Heart right ventricle (tissue), 16 donors: ENCODE measurements at regions not wholly inside any gene's neighbourhood (a gene's known extent, or its start where the extent isn't known, plus 50 kb on each side); places are given as distances from the start of the nearest gene placed in this dataset.
A peak's percentile ranks its signal among the peaks of the same experiment; 100 is the strongest.

ENCODE experiments used
- ATAC-seq, 8 donors: fragments of 200-7000 bp; cut with Tn5 transposase; one replicate each; pipeline ENCODE4 v1.9.1; 2020; ENCODE audit warnings: mild to moderate bottlenecking in 8 of 8, moderate library complexity in 8 of 8, moderate number of reproducible peaks in 1 of 8
- DNase-seq, 2 donors: peaks; one replicate each; pipeline ENCODE4 v3.0.0-alpha.2; 2020
- H3K27ac ChIP-seq, 10 donors: fragments of 200-600 bp; sonication (generic) in 2 of 10; one replicate each; pipeline versions ENCODE4 v1.5.0 to v1.8.0; 2020 to 2022; ENCODE audit warnings: mild to moderate bottlenecking in 3 of 10
- H3K27me3 ChIP-seq, 7 donors: fragments of 200-600 bp; one replicate each; pipeline ENCODE4 v1.8.0; 2021 to 2022; ENCODE audit warnings: mild to moderate bottlenecking in 2 of 7
- H3K36me3 ChIP-seq, 9 donors: fragments of 200-600 bp; sonication (generic) in 1 of 9; one replicate each; pipeline versions ENCODE4 v1.5.0 to v1.8.0; 2020 to 2022; ENCODE audit warnings: mild to moderate bottlenecking in 2 of 9
- H3K4me1 ChIP-seq, 9 donors: fragments of 200-600 bp; sonication (generic) in 1 of 9; one replicate each; pipeline versions ENCODE4 v1.5.0 to v1.8.0; 2020 to 2022; ENCODE audit warnings: mild to moderate bottlenecking in 4 of 9
- H3K4me3 ChIP-seq, 10 donors: fragments of 200-600 bp; sonication (generic) in 2 of 10; one replicate each; pipeline versions ENCODE4 v1.5.0 to v1.8.0; 2020 to 2022; ENCODE audit warnings: mild to moderate bottlenecking in 7 of 10, moderate library complexity in 2 of 10
- H3K9me3 ChIP-seq, 11 donors: fragments of 200-600 bp in 10 of 11; sonication (generic) in 2 of 11; one replicate each; pipeline versions ENCODE4 v1.5.0 to v1.8.0; 2013 to 2022; ENCODE audit warnings: mild to moderate bottlenecking in 2 of 11, control low read depth in 1 of 11, moderate library complexity in 1 of 11
- WGBS, 2 donors: extraction: QIAGEN DNeasy Blood & Tissue Kit; methylation state at CpG; one replicate each; pipeline ENCODE4 v1.1.7; 2013; ENCODE audit warnings: inconsistent platforms in 1 of 2; 5-methylcytosine and 5-hydroxymethylcytosine counted together
- intact Hi-C, 10 donors: fragments of 100-400 bp; cut with DNase I; formaldehyde crosslinking; loops; one replicate each; pipeline versions ENCODE4 v1.11.1 to v1.14.2; 2022
- TF ChIP-seq, protein P1 (sequence below), 9 donors: fragments of 200-600 bp; sonication (generic) in 2 of 9; IDR thresholded peaks; one replicate each; pipeline versions ENCODE4 v1.5.0 to v1.8.0; 2021 to 2022; ENCODE audit warnings: antibody characterized with exemption in 9 of 9, mild to moderate bottlenecking in 5 of 9, moderate library complexity in 1 of 9
- donor health status: Arrhythmogenic right ventricular cardiomyopathy.
- donor health status: ischemic (EF 13 %, LVEDD 7.1; RV severe dilation, severe dysfunction).
- donor health status: healthy with polysubstance abuse.
- donor health status: DM: no; HTN: yes; CAD: no.
- donor health status: DM: no; HTN: no; CAD: no.
- donor health status: ischemic (EF 25% LVEDD 6.9; RV normal size, moderate dysfunction).
- donor health status: ischemic (EF 25% LVEDD 5.7; RV mildly dilated, moderate dysfunction).
- donor health status: healthy.
- donor health status: DM: yes; HTN: yes; CAD: no.
- donor health status: Ischemic cardiomyopathy.
- donor health status: ischemic (EF 35%, LVEDD 5.7; RV mildly dilated, moderate dysfunction).
- donor health status: nonischemic (EF 11% LVEDD 7.7; RV severe dilation, severe dysfunction).
- donor health status: DM: yes; HTN: yes; CAD: no.
- donor health status: PGD.
- donor health status: ischemic (EF 29% LVEDD 5.4; RV normal size, mild dysfunction).
- donor health status: nonischemic (EF 23%, LVEDD 6.1; RV moderate dilation, normal function).

DNA sequence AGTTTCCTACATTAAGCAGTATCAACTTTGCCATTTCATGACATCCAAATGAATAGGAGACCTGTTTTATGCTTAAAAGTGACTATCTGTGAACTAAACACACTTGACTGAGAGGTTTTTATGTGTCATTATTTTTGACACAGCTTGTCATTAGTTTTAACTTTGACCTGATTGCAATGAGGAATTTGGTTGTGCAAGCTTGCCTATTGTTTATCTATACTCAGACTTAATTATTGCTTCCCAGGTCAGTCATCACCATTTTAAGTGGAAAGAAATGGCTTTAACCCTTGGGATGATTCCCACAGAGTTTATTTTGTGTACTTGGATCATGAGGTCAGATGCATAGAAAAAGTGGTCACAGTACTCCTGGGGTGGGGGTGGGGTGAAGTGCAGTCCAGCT, 171.0 kb upstream of the PRICKLE1 start:
- TF ChIP-seq, protein P1, sequence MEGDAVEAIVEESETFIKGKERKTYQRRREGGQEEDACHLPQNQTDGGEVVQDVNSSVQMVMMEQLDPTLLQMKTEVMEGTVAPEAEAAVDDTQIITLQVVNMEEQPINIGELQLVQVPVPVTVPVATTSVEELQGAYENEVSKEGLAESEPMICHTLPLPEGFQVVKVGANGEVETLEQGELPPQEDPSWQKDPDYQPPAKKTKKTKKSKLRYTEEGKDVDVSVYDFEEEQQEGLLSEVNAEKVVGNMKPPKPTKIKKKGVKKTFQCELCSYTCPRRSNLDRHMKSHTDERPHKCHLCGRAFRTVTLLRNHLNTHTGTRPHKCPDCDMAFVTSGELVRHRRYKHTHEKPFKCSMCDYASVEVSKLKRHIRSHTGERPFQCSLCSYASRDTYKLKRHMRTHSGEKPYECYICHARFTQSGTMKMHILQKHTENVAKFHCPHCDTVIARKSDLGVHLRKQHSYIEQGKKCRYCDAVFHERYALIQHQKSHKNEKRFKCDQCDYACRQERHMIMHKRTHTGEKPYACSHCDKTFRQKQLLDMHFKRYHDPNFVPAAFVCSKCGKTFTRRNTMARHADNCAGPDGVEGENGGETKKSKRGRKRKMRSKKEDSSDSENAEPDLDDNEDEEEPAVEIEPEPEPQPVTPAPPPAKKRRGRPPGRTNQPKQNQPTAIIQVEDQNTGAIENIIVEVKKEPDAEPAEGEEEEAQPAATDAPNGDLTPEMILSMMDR (IDR thresholded peaks at IDR 0.05), result no peak
- no peak overlapping the region for H3K27ac ChIP-seq
- no peak for ATAC-seq
- peaks cover 3 to 28% (median 13%) of the 10 kb centered on the region in 9 donors for H3K4me1 ChIP-seq
- no peaks in the 10 kb centered on the region for H3K9me3 ChIP-seq
- H3K4me3 ChIP-seq, result no peak overlapping the region
- no peaks in the 10 kb centered on the region for H3K27me3 ChIP-seq
- DNase-seq, result no peak
- H3K36me3 ChIP-seq, result no peaks in the 10 kb centered on the region
- intact Hi-C loops, result loop anchor here in 1 of 10 donors (10.0 kb wide), 1 partner anchor 204 kb away; no protein-coding TSS in a partner anchor

DNA sequence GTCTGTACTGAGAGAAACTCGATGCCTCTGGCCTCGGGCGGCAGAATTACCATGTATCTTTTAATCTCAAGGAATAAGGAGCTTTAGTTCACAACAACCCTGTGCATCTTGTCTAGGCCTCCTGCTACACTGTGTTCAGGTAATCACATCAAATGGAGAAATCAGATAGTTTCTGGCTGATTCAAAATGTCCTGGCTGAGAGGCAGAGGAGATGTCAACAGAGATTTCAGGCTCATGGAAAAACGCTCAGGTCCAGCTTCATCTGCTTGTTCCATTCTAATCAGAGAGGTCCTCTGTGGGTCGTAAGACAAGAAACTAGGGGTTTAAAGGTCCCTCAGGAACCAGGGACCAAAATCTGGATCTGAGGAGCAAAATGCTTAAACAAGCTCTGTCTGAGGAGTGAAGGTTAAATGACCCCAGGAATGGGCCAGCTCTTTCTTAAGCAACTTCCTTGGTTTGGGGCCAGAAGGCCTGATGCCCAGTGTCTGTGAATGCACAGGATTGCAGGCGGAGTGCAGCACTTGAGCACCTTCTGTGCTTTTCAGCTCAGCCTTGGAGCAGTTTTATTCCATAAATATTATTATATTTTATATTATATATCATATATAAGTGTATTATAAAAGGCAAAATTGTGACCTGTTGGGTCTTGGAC, 170.2 kb upstream of the PRICKLE1 start:
- DNase-seq, result peak; percentile 66 to 67
- peak in 7 of 8 donors; percentile 75 to 95 (median 85) for ATAC-seq
- H3K4me3 ChIP-seq, result no peak overlapping the region
- H3K4me1 ChIP-seq, result peaks cover 3 to 28% (median 13%) of the 10 kb centered on the region in 9 donors
- H3K36me3 ChIP-seq, result no peaks in the 10 kb centered on the region
- H3K27me3 ChIP-seq, result no peaks in the 10 kb centered on the region
- 57 to 67% methylated on average over 6 of the region's 6 CpGs for WGBS, 2 donors
- no peaks in the 10 kb centered on the region for H3K9me3 ChIP-seq
- TF ChIP-seq, protein P1 (IDR thresholded peaks at IDR 0.05), result no peak
- intact Hi-C loops, result loop anchor here in 1 of 10 donors (10.0 kb wide), 1 partner anchor 205 kb away; no protein-coding TSS in a partner anchor
- peak overlapping the region in 2 of 10 donors; percentile 29 to 36 for H3K27ac ChIP-seq

DNA sequence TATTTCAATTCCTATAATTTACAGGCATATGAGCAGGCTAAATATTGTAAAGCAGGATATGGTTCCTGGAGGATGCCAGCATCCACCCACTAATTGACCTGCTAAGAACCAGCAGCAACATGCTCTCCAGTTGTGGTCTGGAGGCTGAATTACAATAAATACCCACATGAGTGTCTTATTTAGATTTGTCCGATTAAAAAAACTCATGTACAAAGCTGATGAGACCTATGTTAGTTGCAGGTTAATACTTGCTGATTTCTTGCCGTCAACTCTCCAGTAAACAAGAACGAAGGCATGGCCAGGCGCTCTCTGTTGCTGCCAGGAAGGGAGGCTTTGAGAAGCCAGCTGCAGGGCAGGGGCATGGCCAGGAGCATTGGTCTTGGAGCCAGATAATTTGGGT, 169.3 kb upstream of the PRICKLE1 start:
- no peak for DNase-seq
- Histone ChIP-seq H3K9me3 (no peaks in the 10 kb centered on the region), H3K36me3 (no peaks in the 10 kb centered on the region), H3K4me3 (no peak overlapping the region), H3K4me1 (peaks cover 3 to 28% (median 13%) of the 10 kb centered on the region in 9 donors), H3K27me3 (no peaks in the 10 kb centered on the region), H3K27ac (no peak overlapping the region)
- no peak for ATAC-seq
- intact Hi-C loops, result no loop called here
- TF ChIP-seq, protein P1 (IDR thresholded peaks at IDR 0.05), result no peak
- 96 to 97% methylated on average over 4 of the region's 4 CpGs for WGBS, 2 donors

DNA sequence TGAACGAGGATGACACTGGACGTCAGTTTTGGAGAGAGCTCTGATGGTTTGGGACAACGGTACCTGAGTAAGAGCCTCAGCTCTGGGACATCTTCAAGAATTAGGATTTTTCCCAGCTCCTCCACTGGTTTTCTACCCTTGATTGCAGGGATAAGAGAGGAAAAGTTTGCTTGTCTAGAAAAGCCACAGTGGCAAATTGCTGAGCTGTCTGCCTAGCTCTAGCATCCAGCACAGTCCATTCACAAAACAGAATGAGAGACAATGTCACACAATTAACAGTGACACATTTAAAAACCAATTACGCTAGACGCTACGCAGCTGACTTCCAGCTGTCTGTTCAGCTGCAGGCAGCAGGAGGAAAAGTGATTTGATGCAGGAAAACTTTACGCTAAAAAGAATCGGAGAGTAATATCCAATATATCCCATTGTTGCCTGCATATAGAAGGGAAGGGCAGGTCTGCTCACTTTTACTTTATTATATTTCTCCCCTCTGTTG, 168.1 kb upstream of the PRICKLE1 start:
- intact Hi-C loops, result no loop called here
- Histone ChIP-seq H3K4me1 (peaks cover 3 to 28% (median 13%) of the 10 kb centered on the region in 9 donors), H3K27ac (no peak overlapping the region), H3K27me3 (no peaks in the 10 kb centered on the region), H3K9me3 (no peaks in the 10 kb centered on the region), H3K36me3 (no peaks in the 10 kb centered on the region), H3K4me3 (no peak overlapping the region)
- ATAC-seq, result no peak
- 74 to 79% methylated on average over 8 of the region's 8 CpGs for WGBS, 2 donors
- DNase-seq, result no peak
- TF ChIP-seq, protein P1 (IDR thresholded peaks at IDR 0.05), result no peak
